ENCODE measurements at regions not wholly inside any gene's neighbourhood (a gene's known extent, or its start where the extent isn't known, plus 50 kb on each side); places are given as distances from the start of the nearest gene placed in this dataset.
A peak's percentile ranks its signal among the peaks of the same experiment; 100 is the strongest.
"Not testable (repeated sequence)": the region's sequence is repeated elsewhere in the genome, so short reads cannot be mapped to it uniquely, and the experiment has no call there.

DNA sequence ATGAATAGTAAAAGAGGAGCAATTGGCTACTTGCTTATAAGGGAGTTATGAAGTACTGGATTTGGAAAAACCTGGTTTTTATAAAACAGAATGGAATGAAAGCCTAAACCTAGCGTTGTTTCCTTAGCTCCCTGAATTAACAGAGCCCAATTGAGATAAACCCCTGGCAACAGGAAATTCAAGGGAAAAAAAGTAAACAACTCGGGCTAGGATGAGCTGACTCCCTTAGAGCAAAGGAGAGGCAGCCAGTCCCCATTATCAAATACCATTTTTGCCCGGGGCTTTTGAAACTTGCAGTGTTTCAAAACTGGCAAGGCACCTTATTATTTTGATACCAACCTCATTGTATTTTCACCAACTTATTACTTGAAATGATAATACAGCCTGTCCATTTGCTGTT is 587.5 kb downstream of the CD109 start:
- DNase-seq (ENCODE audit: low read depth), result no peak

DNA sequence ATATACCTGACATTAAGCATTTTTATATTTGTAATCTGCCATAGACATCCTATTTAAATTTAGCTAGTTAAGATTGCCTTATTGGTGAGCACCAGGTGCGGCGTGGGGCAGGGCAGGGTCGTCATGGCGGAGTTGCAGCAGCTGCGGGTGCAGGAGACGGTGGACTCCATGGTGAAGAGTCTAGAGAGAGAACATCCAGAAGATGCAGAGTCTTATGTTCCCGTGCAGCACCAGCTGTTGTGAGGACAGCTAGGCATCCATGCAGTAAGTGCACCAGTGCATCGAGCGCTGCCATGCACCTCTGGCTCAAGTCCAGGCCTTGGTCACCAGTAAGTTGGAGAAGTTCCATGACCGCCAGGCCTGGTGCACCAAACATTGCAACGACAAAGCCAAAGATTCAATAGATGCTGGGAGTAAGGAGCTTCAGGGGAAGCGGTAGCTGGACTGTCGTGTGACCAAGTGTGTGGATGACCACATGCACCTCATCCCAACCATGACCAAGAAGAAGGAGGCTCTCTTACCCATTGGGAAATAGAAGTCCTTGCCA is 586.2 kb downstream of the CD109 start:
- DNase-seq (ENCODE audit: low read depth), result no peak

DNA sequence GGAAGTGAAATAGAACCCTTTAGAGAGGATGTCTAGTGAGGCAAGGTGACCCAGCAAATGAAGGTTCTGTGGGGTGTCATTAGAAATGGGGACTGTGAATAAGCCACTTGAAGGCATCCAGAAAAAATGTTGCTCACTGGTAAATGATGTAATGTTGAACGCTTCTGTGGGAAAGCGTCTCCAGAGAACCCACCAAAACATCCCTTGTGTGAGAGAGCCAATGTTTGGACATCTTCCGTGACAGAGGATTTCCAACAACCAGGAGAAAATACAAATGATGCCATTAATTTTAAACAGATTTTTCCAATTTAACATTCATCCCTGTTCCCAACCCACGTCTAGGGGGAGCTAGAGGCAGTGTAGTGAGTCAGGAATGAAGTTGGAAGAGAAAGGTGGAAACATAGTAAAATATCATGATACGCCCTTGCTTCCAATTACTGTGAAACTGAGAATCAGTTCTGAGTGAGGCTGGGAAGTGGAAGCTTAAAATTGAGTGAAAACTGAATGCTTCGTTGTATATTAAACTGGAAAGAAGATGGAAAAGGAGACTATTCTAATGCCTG is 584.2 kb downstream of the CD109 start:
- no peak for DNase-seq (ENCODE audit: low read depth)

DNA sequence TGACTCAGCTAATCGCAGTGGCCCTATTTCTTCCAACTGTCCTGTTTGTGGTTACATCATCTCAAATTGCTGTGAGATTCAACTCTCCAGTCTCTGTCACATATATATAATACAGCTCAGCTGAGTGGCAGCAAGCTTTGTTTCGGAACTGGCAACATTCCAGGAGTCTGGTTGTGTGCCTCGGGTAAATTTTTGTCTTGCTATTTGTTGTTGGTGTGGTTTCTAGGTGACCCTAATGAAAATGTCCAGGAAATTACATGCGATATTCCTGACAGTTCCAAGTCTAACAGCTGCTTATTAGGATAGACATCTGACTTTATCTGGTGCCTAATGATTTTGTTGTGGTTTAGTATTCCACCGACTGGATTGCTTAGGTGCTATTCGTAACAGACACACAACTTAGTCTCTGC is 581.8 kb downstream of the CD109 start:
- peak; percentile 6 for DNase-seq (ENCODE audit: low read depth)

DNA sequence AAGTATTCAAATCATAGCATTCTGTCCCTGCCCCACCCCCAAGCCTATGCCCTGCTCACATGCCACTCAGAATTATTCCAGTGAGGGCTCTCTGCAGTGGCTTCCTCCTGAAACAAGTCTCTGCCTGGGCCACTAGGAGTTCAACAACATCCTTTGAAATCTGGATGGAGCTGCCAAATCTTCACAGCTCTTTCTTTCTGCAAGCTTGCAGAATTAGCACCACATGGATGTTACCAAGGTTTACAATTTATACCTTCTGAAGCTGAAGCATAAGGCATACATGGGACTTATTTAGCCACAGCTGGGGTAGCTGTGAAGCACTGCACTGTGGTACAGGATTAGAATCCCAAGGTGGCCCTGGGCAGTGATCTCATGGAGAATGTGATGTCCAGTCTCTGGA is 577.5 kb downstream of the CD109 start:
- DNase-seq (ENCODE audit: low read depth), result no peak

DNA sequence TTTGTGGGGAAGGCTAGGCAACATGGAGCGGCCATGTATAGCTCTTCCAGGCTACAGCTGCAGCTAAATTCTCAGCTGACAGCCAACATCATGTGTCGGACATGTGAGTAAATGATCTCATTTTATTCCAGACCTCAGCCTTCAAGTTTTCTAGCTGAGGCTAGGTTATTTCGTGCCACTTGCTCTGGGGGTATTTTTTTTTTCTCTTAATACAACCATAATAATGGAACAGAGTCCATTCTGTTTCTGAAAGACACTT is 573.5 kb downstream of the CD109 start:
- no peak for DNase-seq (ENCODE audit: low read depth)

DNA sequence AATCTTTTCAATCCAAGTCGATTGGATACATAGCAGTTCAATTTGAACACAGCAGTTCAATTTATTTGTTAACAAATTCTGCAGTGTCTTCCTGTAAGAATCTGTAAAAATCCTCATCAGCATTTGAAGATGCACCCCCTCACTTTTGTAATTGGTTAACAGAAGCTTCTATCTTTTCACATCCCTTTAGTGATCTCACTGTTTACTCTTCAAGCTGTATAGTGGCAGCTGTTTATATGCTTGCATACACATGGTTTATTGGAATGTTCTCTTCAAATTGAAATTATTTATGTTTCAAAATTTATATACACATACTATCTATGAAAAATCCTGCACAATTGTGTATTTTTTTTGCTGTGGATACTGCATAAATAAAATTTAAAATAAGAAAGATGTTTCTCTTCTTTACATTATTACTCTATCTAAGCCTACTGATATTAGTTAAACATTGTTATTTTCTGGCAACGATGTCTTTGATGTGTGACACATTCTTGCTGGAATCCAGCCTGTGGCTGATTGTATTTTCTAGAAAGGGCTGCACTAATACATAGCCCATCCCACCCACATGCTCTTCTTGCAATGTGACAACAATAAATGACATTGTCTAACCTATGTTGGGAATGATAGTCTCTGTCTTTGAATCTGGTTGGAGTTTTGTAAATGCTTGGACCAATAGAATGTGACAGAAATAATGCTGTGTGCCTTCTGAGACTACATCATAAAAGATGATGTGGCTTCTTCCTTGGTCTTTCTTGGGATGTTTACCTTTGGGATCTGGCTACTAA is 573.0 kb downstream of the CD109 start:
- DNase-seq (ENCODE audit: low read depth), result no peak

DNA sequence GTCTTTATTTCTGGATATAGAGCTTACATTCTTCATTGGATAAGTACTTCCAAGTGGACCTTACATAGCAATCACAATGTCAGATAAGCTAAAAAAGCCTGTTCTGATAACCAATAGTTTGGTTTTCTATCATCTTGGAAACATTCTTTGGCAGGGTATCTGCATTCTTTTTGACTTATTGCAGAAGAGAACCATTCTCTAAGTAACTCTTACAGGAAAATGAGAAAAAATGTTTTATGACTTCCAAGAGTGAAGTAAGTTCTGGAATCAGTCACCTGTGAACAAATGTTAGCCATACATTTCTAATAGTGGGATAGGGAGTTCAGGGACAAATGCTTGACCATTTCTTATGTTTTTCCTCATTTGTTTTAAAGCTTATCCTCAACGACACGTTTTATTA is 564.0 kb downstream of the CD109 start:
- peak; percentile 16 for DNase-seq (ENCODE audit: low read depth)

DNA sequence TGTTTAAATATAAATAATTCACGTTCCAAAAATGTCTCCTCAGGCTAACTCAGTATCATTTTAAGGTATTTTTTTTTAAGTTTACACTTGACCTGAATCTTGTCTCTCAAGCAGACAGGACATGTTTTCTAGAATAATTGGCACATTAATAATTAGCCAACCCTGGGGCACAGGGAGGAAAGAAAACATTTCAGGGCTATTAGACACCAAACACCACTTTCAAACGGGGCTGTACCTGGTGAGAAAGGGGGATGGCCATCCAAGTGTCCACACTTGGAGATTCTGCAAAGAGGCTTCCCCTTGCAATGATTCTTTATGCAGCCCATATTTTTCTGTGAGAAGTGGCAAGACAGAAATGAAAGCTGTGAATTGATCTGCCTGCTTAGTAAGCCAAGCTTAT is 560.8 kb downstream of the CD109 start:
- DNase-seq (ENCODE audit: low read depth), result no peak

DNA sequence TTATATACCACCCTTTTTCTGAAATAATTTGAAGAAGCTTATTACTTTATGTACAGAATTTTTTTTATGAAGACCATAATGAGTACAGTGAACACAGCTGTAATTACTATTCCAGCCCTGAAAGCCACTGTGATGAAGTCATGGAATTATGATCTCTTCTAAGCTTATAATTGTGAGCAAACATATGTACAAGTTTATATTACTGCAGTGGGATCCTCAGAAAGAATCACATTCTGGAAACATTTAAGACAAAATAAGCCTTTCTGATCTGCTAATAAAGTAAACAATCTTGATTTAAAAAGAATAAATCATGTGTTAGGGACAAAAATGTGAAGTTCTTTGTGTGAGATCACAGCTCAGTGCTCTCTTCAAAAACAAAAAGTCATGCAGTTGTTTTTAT is 560.4 kb downstream of the CD109 start:
- no peak for DNase-seq (ENCODE audit: low read depth)

DNA sequence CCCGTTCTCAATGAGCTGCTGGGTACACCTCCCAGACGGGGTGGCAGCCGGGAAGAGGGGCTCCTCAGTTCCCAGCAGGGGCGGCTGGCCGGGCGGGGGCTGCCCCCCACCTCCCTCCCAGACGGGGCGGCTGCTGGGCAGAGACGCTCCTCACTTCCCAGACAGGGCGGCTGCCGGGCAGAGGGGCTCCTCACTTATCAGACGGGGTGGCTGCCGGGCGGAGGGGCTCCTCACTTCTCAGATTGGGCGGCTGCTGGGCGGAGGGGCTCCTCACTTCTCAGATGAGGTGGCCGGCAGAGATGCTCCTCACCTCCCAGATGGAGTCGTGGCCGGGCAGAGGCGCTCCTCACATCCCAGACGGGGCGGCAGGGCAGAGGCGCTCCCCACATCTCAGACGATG is 559.0 kb downstream of the CD109 start:
- not testable (repeated sequence) for DNase-seq (ENCODE audit: low read depth)

DNA sequence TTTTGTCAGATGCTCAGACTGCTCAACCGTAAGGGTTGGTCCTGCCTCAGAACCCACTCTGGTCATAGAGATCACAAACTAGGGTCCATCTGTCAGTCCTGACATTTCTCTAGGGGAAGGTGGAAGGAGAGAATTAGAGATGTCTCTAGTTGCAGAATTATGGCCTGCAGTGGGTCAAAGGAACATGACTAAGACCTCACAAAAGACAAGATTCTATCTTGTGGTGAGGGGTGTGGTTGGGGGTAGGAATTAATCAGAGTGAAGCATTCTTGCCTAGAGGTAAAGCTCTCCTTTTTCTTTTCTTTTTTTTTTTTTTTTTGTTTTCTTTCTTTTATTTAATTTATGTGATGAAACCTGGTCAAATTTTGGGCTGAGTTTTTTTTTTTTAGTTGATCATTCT is 558.1 kb downstream of the CD109 start:
- not testable (repeated sequence) for DNase-seq (ENCODE audit: low read depth)

DNA sequence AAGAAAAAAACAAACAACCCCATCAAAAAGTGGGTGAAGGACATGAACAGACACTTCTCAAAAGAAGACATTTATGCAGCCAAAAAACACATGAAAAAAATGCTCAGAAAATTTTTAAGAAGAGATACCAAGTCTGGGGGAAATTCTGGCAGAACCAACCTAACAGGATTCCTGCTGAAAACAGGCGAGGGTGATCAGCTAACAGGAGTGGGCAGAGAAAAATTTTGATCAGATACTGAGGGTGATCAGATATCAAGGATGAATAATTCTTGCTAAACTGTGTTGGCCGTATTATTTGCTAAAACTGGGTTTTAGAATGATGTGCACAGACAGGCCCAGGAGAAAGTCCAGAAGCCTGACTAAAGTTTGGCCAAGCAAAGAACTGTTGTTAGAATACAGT is 557.3 kb downstream of the CD109 start:
- DNase-seq (ENCODE audit: low read depth), result no peak

DNA sequence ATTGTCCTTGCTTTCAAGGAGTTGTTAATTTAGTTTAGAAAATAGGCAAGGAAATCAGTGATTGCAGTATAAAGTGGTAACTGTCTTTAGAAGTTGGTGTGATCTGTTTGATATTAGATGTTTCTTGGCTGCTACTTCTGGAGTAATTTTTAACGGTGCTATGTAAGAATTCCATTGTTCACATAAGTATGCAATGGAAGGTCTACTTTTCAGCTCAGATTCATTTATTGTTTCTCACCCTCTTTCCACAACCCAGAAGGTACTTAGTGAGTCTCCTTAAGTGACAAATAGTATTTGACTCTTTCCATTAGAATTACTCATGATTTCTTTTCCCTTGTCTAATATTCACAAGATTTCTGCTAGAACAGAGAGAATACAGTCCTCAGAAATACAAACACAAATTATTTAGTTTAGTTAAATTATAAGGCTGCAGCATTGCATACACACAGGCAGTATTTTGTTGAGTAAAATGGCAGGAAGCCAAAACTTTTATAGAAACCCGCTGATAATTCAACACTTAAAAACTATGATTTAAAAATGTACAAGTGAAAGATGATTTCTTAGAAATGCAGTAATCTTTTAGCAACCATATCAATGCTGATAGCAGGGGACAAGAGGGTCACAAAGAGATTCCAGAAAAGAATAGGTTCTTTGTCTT is 554.3 kb downstream of the CD109 start:
- DNase-seq (ENCODE audit: low read depth), result peak; percentile 23

DNA sequence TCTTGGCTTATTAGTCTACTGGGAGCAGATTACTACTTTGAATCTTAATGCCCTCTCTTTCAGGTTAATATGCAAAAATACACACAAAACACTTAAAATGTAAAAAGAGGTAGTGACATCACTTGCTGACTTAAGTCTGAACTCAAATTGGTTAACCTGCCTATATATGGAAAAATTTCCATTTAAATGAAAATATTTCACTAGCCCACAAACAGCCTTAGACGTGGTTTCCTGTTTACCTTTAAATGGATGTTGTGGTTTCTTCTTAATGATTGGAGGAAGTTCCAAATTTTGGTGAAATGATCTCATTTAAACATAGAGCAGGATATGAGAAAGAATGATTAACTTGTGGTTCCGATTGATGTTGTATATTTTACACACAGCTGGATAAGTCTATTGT is 553.7 kb downstream of the CD109 start:
- peak; percentile 66 for DNase-seq (ENCODE audit: low read depth)

DNA sequence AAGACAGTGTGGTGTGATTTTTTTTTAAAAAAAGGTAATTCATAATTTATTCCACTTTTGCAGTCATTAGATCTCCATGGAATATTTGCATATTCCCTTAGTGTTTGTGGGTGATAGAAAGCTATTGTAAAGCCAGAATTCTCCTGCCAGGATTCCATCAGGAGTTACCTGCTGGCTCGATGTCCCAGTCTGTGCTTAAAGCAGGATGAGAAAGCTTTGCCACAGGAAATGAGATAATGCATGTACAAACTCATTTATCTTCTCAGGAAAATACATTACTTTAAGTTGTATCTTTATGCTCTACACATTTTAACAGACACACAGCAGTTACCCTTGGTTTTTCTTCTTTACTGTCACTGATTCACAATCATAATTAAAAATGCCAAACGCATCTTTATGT is 553.0 kb downstream of the CD109 start:
- DNase-seq (ENCODE audit: low read depth), result peak; percentile 24

DNA sequence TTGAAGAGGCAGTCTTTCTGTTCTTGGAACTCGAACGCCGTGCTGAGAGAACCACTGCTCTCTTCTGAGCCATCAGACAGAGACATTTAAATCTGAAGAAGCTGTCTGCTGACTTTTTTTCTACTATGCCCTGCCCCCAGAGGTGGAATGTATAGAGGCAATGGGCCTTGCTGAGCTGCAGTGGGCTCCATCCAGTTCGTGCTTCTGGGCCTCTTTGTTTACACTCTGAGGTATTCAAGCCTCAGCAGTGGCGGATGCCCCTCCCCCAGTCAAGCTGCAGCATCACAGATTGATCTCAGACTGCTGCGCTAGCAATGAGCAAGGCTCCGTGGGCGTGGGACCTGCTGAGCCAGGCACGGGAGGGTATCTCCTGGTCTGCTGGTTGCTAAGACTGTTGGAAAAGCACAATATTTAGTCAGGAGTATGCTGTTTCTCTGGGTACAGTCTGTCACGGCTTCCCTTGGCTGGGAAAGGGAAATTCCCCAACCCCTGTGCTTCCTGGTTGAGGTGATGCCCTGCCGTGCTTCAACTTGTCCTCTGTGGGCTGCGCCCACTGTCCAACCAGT is 526.8 kb downstream of the CD109 start:
- peak; percentile 12 for DNase-seq (ENCODE audit: low read depth)

DNA sequence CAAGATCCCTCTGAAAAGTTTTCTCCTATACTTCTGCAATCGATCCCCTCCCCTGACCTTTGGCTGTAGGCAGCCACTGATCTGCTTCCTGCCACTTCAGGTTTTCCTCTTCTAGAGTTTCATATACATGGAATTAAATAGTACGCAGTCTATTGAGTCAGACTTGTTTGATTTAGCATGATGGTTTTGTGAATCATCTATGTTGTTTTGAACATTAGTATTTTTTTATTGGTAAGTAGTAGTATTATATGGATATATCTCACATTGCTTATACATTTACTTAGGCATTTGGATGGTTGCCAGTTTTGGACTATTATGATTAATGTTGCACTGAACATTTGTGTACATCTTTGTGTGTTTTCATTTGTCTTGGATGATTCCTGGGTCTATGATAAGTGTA is 518.0 kb downstream of the CD109 start:
- DNase-seq (ENCODE audit: low read depth), result no peak

DNA sequence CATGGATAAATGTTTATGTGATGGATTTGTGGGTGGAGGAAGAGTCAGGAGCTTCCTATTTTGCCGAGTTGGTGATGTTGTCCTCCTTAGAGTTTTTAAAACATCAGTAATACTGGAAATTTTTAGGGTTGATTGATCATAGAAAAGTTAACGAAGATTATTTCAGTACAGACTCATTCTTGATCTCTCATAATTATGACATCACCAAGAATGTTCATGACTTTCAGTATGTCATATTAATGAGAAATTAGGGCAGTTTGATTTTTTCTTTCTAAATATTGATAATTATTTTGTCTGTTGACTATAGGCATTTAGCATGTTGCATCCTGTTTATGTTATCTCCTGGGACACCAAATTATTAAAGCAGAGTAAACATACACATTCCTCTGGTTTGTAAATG is 512.2 kb downstream of the CD109 start:
- no peak for DNase-seq (ENCODE audit: low read depth)

DNA sequence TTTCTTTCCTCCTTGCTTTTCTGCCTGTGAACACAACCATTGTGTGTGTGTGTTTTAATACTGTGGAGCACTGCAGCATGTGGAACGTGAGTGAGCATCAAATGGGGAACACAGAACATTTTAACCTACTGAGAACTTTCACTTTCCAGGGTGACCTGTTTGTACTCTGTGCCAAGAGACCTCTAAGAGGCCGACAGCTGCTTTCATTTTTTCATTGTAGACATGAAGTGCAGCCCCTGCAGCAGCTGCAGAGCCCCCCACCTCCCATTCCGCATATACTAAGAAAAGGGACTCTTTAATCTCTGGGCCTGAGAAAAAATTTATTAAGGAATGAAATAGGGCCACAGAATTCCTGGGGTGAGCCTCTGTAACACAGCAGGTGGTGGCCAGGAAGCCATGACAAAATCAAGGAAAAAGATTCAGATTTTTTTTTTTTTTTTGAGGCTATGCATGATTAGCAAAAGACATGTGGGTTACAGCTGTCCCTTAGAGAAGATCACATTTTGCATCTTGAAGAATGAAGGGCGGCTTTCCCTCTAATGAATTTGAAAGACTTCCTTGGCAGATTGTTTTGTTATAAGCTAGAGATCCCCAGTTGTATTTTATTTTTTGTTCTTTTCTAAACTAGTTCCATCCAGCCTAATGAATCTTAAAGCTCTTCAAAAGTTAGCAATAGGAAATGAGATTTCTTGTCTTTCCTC is 503.4 kb downstream of the CD109 start:
- DNase-seq (ENCODE audit: low read depth), result no peak

DNA sequence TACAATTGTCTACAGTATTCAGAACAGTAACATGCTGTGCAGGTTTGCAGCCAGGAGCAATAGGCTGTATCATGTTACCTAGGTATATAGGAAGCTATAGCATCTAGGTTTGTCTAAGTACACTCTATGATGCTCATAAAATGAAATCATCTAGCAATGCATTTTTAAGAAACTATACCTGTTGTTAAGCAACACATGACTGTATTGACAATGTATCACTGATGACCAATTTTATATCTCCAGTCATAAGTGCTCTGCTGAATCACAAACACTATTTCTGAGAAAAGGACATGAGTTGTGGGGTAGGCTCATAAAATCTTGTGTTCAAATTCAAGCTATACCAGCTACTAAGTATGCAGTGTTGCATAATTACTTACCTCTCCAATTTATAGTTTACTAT is 501.3 kb downstream of the CD109 start:
- DNase-seq (ENCODE audit: low read depth), result no peak

DNA sequence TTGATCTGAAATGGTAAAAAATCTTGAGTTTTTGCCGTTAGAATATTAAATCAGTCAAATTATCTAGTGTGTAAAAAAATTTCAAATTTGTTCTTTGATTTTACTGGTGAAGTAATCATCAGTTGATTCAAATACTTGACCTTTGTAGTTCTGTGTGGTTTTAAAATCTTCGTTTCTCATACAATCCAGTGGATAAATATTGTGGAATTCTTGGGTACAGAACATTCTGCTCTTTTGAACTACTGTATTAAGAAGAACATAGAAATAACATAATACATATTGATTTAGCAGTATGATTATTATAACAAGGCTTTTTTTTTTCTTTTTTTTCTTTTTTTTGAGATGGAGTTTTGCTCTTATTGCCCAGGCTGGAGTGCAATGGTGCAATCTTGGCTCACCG is 491.8 kb downstream of the CD109 start:
- DNase-seq (ENCODE audit: low read depth), result no peak

DNA sequence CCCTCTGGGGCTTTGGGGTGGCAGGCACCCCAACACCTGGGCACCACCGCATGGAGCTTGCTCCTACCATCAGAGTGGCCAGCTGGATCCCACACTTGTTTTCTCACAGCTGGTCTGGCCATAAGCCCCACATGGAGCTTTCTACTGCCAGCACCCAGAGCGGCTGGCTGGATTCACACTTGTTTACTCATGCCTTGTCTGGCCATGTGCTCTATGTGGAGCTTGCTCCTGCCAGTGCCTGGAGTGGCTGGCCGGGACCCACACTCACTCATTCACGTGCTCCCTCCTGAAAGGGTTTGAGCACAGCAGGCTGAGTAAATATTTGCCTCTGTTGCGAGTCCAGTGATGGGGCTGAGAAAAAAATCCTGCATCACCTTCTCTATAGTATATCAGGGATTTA is 487.0 kb downstream of the CD109 start:
- DNase-seq (ENCODE audit: low read depth), result no peak
